ENCODE measurements at regions not wholly inside any gene's neighbourhood (a gene's known extent, or its start where the extent isn't known, plus 50 kb on each side); places are given as distances from the start of the nearest gene placed in this dataset.

GRCh38 chr2:33900610-33901009 lies 301.5 kb upstream of the FAM98A start:
- no peak for DNase-seq (ENCODE audit: low spot score)

GRCh38 chr2:33897741-33898140 lies 298.6 kb upstream of the FAM98A start:
- DNase-seq (ENCODE audit: low spot score) = no peak

GRCh38 chr2:33893824-33894223 lies 294.7 kb upstream of the FAM98A start:
- no peak for DNase-seq (ENCODE audit: low spot score)

GRCh38 chr2:33891616-33892015 lies 292.5 kb upstream of the FAM98A start:
- DNase-seq (ENCODE audit: low spot score) = no peak

GRCh38 chr2:33890686-33891085 lies 291.6 kb upstream of the FAM98A start:
- DNase-seq (ENCODE audit: low spot score) = no peak

GRCh38 chr2:33877348-33878016 lies 278.4 kb upstream of the FAM98A start:
- DNase-seq (ENCODE audit: low spot score) = no peak

GRCh38 chr2:33873076-33873605 lies 274.0 kb upstream of the FAM98A start:
- no peak for DNase-seq (ENCODE audit: low spot score)

- no peak for DNase-seq (ENCODE audit: low spot score)
Measured at GRCh38 chr2:33859811-33860461, 260.8 kb upstream of the FAM98A start.

GRCh38 chr2:33859176-33859575 lies 260.1 kb upstream of the FAM98A start:
- no peak for DNase-seq (ENCODE audit: low spot score)

- no peak for DNase-seq (ENCODE audit: low spot score)
Measured at GRCh38 chr2:33848486-33848885, 249.4 kb upstream of the FAM98A start.

GRCh38 chr2:33839791-33840190 lies 240.7 kb upstream of the FAM98A start:
- no peak for DNase-seq (ENCODE audit: low spot score)

GRCh38 chr2:33836628-33837027 lies 237.5 kb upstream of the FAM98A start:
- DNase-seq (ENCODE audit: low spot score) = no peak

GRCh38 chr2:33835911-33836310 lies 236.8 kb upstream of the FAM98A start:
- no peak for DNase-seq (ENCODE audit: low spot score)

- DNase-seq (ENCODE audit: low spot score) = no peak
Measured at GRCh38 chr2:33822964-33823363, 223.9 kb upstream of the FAM98A start.

- DNase-seq (ENCODE audit: low spot score) = no peak
Measured at GRCh38 chr2:33812707-33813106, 213.6 kb upstream of the FAM98A start.

- DNase-seq (ENCODE audit: low spot score) = no peak
Measured at GRCh38 chr2:33810046-33810835, 211.1 kb upstream of the FAM98A start.

- no peak for DNase-seq (ENCODE audit: low spot score)
Measured at GRCh38 chr2:33806041-33806440, 206.9 kb upstream of the FAM98A start.

GRCh38 chr2:33804155-33804554 lies 205.1 kb upstream of the FAM98A start:
- DNase-seq (ENCODE audit: low spot score) = no peak

- no peak for DNase-seq (ENCODE audit: low spot score)
Measured at GRCh38 chr2:33796511-33796910, 197.4 kb upstream of the FAM98A start.

- DNase-seq (ENCODE audit: low spot score) = no peak
Measured at GRCh38 chr2:33791625-33792024, 192.5 kb upstream of the FAM98A start.

- DNase-seq (ENCODE audit: low spot score) = no peak
Measured at GRCh38 chr2:33788044-33788443, 188.9 kb upstream of the FAM98A start.

GRCh38 chr2:33786881-33787280 lies 187.8 kb upstream of the FAM98A start:
- no peak for DNase-seq (ENCODE audit: low spot score)
